Mesothelial cell of epicardium (in vitro differentiated cells): ENCODE measurements at regions not wholly inside any gene's neighbourhood (a gene's known extent, or its start where the extent isn't known, plus 50 kb on each side); places are given as distances from the start of the nearest gene placed in this dataset.

Experiments
- DNase-seq, 2 experiments: peaks; one replicate each; pipeline ENCODE4 v3.0.0; 2021; ENCODE audit warnings: low spot score in 2 of 2; ENCODE audit not compliant: unreplicated experiment in 2 of 2
- H3K27ac Mint-ChIP-seq: 2 replicates; pipeline ENCODE4 v1.8.0; 2021; ENCODE audit warnings: mixed read lengths
- H3K27me3 Mint-ChIP-seq: 2 replicates; pipeline ENCODE4 v1.8.0; 2021; ENCODE audit warnings: low read depth, mixed read lengths
- H3K36me3 Mint-ChIP-seq: 2 replicates; pipeline ENCODE4 v1.8.0; 2021; ENCODE audit warnings: mixed read lengths
- H3K4me1 Mint-ChIP-seq: 2 replicates; pipeline ENCODE4 v1.8.0; 2021; ENCODE audit warnings: mixed read lengths
- H3K4me3 Mint-ChIP-seq: 2 replicates; pipeline ENCODE4 v1.8.0; 2021; ENCODE audit warnings: mild to moderate bottlenecking, moderate library complexity, mixed read lengths
- H3K9me3 Mint-ChIP-seq: 2 replicates; pipeline ENCODE4 v1.8.0; 2021; ENCODE audit warnings: mixed read lengths
- CTCF ChIP-seq: fragments of 200-600 bp; sonication (generic); IDR thresholded peaks from one replicate; pipeline ENCODE4 v1.5.0; 2021; ENCODE audit warnings: antibody characterized with exemption; ENCODE audit not compliant: unreplicated experiment

GRCh38 chr9:80922544-80922943 lies 766.8 kb downstream of the TLE1 start:
- Mint-ChIP-seq H3K9me3 (peaks cover 18% of the 10 kb centered on the region), H3K4me1 (no peaks in the 10 kb centered on the region), H3K36me3 (peaks cover 5% of the 10 kb centered on the region), H3K27ac (no peak overlapping the region), H3K4me3 (no peak overlapping the region), H3K27me3 (no peaks in the 10 kb centered on the region)
- DNase-seq, result no peak
- TF ChIP-seq CTCF, result no peak

DNA sequence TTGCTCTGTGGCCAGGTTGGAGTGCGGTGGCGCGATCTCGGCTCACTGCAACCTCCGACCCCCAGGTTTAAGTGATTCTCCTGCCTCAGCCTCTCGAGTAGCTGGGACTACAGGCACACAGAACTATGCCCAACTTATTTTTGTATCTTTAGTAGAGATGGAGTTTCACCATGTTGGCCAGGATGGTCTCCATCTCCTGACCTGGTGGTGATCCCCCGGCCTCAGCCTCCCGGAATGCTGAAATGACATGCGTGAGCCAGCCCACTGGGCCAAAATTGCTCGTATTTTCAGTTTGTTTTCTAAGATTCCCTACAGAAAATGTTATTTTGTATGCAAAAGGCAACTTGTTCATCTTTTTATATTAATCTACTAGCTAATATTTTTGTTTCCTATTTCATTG lies 782.6 kb downstream of the TLE1 start:
- no peak for DNase-seq
- H3K27ac Mint-ChIP-seq, result no peak overlapping the region
- TF ChIP-seq CTCF, result no peak
- no peaks in the 10 kb centered on the region for H3K27me3 Mint-ChIP-seq
- no peaks in the 10 kb centered on the region for H3K4me1 Mint-ChIP-seq
- H3K36me3 Mint-ChIP-seq, result no peaks in the 10 kb centered on the region
- H3K4me3 Mint-ChIP-seq, result no peak overlapping the region
- H3K9me3 Mint-ChIP-seq, result no peaks in the 10 kb centered on the region

- Mint-ChIP-seq H3K27me3 (no peaks in the 10 kb centered on the region), H3K4me3 (no peak overlapping the region), H3K9me3 (peaks cover 20% of the 10 kb centered on the region), H3K4me1 (no peaks in the 10 kb centered on the region), H3K27ac (no peak overlapping the region), H3K36me3 (peaks cover 8% of the 10 kb centered on the region)
- DNase-seq, result no peak
- TF ChIP-seq CTCF, result no peak
Observed at GRCh38 chr9:80899208-80899607, 790.1 kb downstream of the TLE1 start.

GRCh38 chr9:80893190-80893589 lies 796.2 kb downstream of the TLE1 start:
- no peaks in the 10 kb centered on the region for H3K27me3 Mint-ChIP-seq
- H3K4me3 Mint-ChIP-seq, result no peak overlapping the region
- no peak for TF ChIP-seq CTCF
- DNase-seq, result no peak
- no peaks in the 10 kb centered on the region for H3K4me1 Mint-ChIP-seq
- H3K27ac Mint-ChIP-seq, result no peak overlapping the region
- peaks cover 17% of the 10 kb centered on the region for H3K9me3 Mint-ChIP-seq
- peaks cover 8% of the 10 kb centered on the region for H3K36me3 Mint-ChIP-seq

- Mint-ChIP-seq H3K27me3 (no peaks in the 10 kb centered on the region), H3K9me3 (peaks cover 17% of the 10 kb centered on the region), H3K4me1 (no peaks in the 10 kb centered on the region), H3K4me3 (no peak overlapping the region), H3K27ac (no peak overlapping the region), H3K36me3 (peaks cover 8% of the 10 kb centered on the region)
- no peak for DNase-seq
- TF ChIP-seq CTCF, result no peak
Observed at GRCh38 chr9:80892703-80893102, 796.6 kb downstream of the TLE1 start.

DNA sequence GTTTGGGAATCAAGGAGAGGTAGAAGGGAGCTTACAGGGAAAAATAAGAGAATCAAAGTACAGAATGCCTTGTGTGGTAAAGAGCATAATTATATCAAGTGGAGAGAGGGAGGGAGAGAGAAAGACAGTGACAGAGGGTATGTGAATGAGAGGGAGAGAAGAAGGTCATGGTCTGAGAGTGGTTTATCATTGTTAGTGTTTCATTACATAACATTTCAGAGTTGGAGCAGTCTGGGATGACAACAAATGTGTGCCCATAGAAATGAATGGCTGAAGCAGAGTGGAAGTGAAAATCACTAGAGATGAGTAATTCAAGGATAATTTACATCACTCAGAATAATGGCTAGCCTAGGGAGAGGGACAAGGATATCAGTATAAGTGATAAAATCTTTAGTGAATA lies 799.2 kb downstream of the TLE1 start:
- Mint-ChIP-seq H3K4me3 (no peak overlapping the region), H3K27me3 (no peaks in the 10 kb centered on the region), H3K9me3 (peaks cover 12% of the 10 kb centered on the region), H3K27ac (no peak overlapping the region), H3K4me1 (no peaks in the 10 kb centered on the region), H3K36me3 (peaks cover 2% of the 10 kb centered on the region)
- no peak for DNase-seq
- TF ChIP-seq CTCF, result no peak
